ENCODE measurements at regions not wholly inside any gene's neighbourhood (a gene's known extent, or its start where the extent isn't known, plus 50 kb on each side); places are given as distances from the start of the nearest gene placed in this dataset.

DNA sequence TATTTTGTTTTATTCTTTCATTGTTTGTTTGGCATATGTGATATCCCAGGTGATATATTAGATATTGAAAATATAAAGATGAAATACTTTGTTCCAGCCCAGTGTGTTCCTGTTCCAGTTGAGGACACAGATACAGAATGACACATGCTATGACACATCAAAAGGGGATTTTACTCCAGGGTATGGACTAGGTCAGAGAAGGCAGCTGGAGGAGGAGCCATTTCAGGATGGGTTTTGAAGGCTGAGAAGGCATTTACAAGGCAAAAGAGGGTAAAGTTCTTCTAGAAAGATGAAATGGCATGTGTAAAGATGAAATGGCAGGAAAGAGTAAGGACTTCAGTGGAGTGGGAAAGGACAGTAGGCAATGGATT is 163.8 kb downstream of the ZIC1 start (continued):
- TF ChIP-seq, protein P1, sequence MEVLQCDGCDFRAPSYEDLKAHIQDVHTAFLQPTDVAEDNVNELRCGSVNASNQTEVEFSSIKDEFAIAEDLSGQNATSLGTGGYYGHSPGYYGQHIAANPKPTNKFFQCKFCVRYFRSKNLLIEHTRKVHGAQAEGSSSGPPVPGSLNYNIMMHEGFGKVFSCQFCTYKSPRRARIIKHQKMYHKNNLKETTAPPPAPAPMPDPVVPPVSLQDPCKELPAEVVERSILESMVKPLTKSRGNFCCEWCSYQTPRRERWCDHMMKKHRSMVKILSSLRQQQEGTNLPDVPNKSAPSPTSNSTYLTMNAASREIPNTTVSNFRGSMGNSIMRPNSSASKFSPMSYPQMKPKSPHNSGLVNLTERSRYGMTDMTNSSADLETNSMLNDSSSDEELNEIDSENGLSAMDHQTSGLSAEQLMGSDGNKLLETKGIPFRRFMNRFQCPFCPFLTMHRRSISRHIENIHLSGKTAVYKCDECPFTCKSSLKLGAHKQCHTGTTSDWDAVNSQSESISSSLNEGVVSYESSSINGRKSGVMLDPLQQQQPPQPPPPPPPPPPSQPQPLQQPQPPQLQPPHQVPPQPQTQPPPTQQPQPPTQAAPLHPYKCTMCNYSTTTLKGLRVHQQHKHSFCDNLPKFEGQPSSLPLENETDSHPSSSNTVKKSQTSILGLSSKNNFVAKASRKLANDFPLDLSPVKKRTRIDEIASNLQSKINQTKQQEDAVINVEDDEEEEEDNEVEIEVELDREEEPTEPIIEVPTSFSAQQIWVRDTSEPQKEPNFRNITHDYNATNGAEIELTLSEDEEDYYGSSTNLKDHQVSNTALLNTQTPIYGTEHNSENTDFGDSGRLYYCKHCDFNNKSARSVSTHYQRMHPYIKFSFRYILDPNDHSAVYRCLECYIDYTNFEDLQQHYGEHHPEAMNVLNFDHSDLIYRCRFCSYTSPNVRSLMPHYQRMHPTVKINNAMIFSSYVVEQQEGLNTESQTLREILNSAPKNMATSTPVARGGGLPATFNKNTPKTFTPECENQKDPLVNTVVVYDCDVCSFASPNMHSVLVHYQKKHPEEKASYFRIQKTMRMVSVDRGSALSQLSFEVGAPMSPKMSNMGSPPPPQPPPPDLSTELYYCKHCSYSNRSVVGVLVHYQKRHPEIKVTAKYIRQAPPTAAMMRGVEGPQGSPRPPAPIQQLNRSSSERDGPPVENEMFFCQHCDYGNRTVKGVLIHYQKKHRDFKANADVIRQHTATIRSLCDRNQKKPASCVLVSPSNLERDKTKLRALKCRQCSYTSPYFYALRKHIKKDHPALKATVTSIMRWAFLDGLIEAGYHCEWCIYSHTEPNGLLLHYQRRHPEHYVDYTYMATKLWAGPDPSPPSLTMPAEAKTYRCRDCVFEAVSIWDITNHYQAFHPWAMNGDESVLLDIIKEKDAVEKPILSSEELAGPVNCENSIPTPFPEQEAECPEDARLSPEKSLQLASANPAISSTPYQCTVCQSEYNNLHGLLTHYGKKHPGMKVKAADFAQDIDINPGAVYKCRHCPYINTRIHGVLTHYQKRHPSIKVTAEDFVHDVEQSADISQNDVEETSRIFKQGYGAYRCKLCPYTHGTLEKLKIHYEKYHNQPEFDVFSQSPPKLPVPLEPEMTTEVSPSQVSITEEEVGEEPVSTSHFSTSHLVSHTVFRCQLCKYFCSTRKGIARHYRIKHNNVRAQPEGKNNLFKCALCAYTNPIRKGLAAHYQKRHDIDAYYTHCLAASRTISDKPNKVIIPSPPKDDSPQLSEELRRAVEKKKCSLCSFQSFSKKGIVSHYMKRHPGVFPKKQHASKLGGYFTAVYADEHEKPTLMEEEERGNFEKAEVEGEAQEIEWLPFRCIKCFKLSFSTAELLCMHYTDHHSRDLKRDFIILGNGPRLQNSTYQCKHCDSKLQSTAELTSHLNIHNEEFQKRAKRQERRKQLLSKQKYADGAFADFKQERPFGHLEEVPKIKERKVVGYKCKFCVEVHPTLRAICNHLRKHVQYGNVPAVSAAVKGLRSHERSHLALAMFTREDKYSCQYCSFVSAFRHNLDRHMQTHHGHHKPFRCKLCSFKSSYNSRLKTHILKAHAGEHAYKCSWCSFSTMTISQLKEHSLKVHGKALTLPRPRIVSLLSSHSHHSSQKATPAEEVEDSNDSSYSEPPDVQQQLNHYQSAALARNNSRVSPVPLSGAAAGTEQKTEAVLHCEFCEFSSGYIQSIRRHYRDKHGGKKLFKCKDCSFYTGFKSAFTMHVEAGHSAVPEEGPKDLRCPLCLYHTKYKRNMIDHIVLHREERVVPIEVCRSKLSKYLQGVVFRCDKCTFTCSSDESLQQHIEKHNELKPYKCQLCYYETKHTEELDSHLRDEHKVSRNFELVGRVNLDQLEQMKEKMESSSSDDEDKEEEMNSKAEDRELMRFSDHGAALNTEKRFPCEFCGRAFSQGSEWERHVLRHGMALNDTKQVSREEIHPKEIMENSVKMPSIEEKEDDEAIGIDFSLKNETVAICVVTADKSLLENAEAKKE (CRISPR knock-in tag; IDR thresholded peaks at IDR 0.05), result no peak

DNA sequence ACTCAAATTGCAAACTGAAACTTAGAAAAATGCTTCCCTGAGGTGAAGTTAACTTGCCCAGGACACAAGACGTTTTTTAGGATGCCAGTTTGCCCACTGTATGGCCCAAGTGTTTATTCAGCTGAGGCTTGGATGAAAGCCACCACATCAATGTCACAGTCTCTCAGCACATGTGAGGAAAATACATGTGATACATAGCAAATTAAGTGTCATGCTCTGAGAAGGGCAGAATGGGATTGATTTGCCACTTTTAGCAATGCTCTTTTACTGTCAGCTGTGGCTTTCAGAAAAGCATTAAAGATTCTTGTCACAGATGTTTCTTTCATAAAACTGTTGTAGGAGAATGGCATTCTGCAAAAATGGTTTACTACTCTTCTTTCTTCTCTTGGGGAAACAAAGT is 165.5 kb downstream of the ZIC1 start:
- TF ChIP-seq, protein P2, sequence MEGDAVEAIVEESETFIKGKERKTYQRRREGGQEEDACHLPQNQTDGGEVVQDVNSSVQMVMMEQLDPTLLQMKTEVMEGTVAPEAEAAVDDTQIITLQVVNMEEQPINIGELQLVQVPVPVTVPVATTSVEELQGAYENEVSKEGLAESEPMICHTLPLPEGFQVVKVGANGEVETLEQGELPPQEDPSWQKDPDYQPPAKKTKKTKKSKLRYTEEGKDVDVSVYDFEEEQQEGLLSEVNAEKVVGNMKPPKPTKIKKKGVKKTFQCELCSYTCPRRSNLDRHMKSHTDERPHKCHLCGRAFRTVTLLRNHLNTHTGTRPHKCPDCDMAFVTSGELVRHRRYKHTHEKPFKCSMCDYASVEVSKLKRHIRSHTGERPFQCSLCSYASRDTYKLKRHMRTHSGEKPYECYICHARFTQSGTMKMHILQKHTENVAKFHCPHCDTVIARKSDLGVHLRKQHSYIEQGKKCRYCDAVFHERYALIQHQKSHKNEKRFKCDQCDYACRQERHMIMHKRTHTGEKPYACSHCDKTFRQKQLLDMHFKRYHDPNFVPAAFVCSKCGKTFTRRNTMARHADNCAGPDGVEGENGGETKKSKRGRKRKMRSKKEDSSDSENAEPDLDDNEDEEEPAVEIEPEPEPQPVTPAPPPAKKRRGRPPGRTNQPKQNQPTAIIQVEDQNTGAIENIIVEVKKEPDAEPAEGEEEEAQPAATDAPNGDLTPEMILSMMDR (conservative IDR thresholded peaks at IDR 0.05; ENCODE audit: low read depth in 2 of 2), result no peak
- TF ChIP-seq, protein P3, sequence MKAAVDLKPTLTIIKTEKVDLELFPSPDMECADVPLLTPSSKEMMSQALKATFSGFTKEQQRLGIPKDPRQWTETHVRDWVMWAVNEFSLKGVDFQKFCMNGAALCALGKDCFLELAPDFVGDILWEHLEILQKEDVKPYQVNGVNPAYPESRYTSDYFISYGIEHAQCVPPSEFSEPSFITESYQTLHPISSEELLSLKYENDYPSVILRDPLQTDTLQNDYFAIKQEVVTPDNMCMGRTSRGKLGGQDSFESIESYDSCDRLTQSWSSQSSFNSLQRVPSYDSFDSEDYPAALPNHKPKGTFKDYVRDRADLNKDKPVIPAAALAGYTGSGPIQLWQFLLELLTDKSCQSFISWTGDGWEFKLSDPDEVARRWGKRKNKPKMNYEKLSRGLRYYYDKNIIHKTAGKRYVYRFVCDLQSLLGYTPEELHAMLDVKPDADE (IDR thresholded peaks at IDR 0.05), result no peak
- TF ChIP-seq JUNB (IDR thresholded peaks at IDR 0.05; ENCODE audit: unreplicated experiment) (no peak), CREB1 (CRISPR knock-in tag; IDR thresholded peaks at IDR 0.05; ENCODE audit: low read depth) (no peak), EZH2 (IDR thresholded peaks at IDR 0.05; ENCODE audit: low read depth, unreplicated experiment) (no peak)
- Histone ChIP-seq H3K4me1 (ENCODE audit: insufficient read depth) (no peaks in the 10 kb centered on the region), H3K4me2 (no peak overlapping the region), H2AFZ (no peak overlapping the region), H3K9me2 (ENCODE audit: insufficient read depth) (no peaks in the 10 kb centered on the region), H3K27ac (ENCODE audit: low read depth) (no peak overlapping the region), H3F3A (replicated peaks; ENCODE audit: low read depth) (no peaks in the 10 kb centered on the region), H3K27me3 (ENCODE audit: insufficient read depth) (no peaks in the 10 kb centered on the region), H4K20me1 (replicated peaks; ENCODE audit: insufficient read depth) (no peaks in the 10 kb centered on the region), H3K4me3 (no peak overlapping the region), H3K79me2 (replicated peaks; ENCODE audit: insufficient read depth) (no peaks in the 10 kb centered on the region), H3K36me3 (ENCODE audit: insufficient read depth) (no peaks in the 10 kb centered on the region)
- Mint-ChIP-seq H3K27ac (no peak overlapping the region), H3K9me3 (no peaks in the 10 kb centered on the region), H3K27me3 (ENCODE audit: insufficient read depth, low read depth, poor library complexity) (no peaks in the 10 kb centered on the region), H3K4me3 (no peak overlapping the region), H3K36me3 (ENCODE audit: low read depth) (no peaks in the 10 kb centered on the region), H3K4me1 (no peaks in the 10 kb centered on the region)
- no peak for DNase-seq (ENCODE audit: low spot score)
- no peak for ATAC-seq

Measured in GM23338 (cell line).